SK-N-SH treated with all-trans-retinoic acid at 6 μM for 48 hours (cell line): ENCODE measurements at regions not wholly inside any gene's neighbourhood (a gene's known extent, or its start where the extent isn't known, plus 50 kb on each side); places are given as distances from the start of the nearest gene placed in this dataset.

Experiments
- ATAC-seq: fragments of 200-7000 bp; cut with Tn5 transposase; 3 replicates; pipeline ENCODE4 v1.9.1; 2020; ENCODE audit warnings: mild to moderate bottlenecking, moderate library complexity
- ARNTL ChIP-seq: fragments of 450-650 bp; formaldehyde crosslinking; IDR thresholded peaks from 2 replicates; pipeline ENCODE4 v1.5.0; 2020; ENCODE audit warnings: low read depth, mild to moderate bottlenecking, moderate library complexity, borderline replicate concordance
- CREB5 ChIP-seq: fragments of 250-450 bp; sonication (Bioruptor Pico); IDR thresholded peaks from 2 replicates; pipeline ENCODE4 v1.5.1; 2020; ENCODE audit warnings: low read depth, mild to moderate bottlenecking, moderate library complexity
- CSDC2 ChIP-seq: fragments of 250-450 bp; sonication (Bioruptor Pico); IDR thresholded peaks from 2 replicates; pipeline ENCODE4 v1.5.0; 2020; ENCODE audit warnings: mild to moderate bottlenecking, moderate library complexity
- CSRNP3 ChIP-seq: fragments of 250-450 bp; sonication (Bioruptor Pico); IDR thresholded peaks from 2 replicates; pipeline ENCODE4 v1.5.1; 2021; ENCODE audit warnings: mild to moderate bottlenecking, moderate library complexity
- ESRRG ChIP-seq: fragments of 250-450 bp; sonication (Bioruptor Pico); IDR thresholded peaks from 2 replicates; pipeline ENCODE4 v1.6.1; 2021; ENCODE audit warnings: mild to moderate bottlenecking
- GLIS3 ChIP-seq: fragments of 250-450 bp; sonication (Bioruptor Pico); IDR thresholded peaks from 2 replicates; pipeline ENCODE4 v1.5.0; 2020; ENCODE audit warnings: mild to moderate bottlenecking, moderate library complexity
- ISL1 ChIP-seq: fragments of 250-450 bp; sonication (Bioruptor Pico); IDR thresholded peaks from 2 replicates; pipeline ENCODE4 v2.1.2; 2022; ENCODE audit warnings: mild to moderate bottlenecking, moderate library complexity
- OSR1 ChIP-seq: fragments of 250-450 bp; sonication (Bioruptor Pico); IDR thresholded peaks from 2 replicates; pipeline ENCODE4 v1.8.0; 2022; ENCODE audit warnings: moderate library complexity, mild to moderate bottlenecking, inconsistent platforms
- PATZ1 ChIP-seq: fragments of 250-450 bp; sonication (Bioruptor Pico); IDR thresholded peaks from 2 replicates; pipeline ENCODE4 v1.8.0; 2020; ENCODE audit warnings: mild to moderate bottlenecking, moderate library complexity, borderline replicate concordance
- RARB ChIP-seq: fragments of 250-450 bp; sonication (Bioruptor Pico); IDR thresholded peaks from 2 replicates; pipeline ENCODE4 v1.8.0; 2021; ENCODE audit warnings: mild to moderate bottlenecking, moderate library complexity
- SNAI2 ChIP-seq: fragments of 250-450 bp; sonication (Bioruptor Pico); IDR thresholded peaks from 2 replicates; pipeline ENCODE4 v1.5.0; 2020; ENCODE audit warnings: mild to moderate bottlenecking, moderate library complexity
- TCF4 ChIP-seq: fragments of 250-450 bp; sonication (Bioruptor Pico); IDR thresholded peaks from 2 replicates; pipeline ENCODE4 v1.8.0; 2021; ENCODE audit warnings: mild to moderate bottlenecking, moderate library complexity, borderline replicate concordance
- TOX ChIP-seq: fragments of 250-450 bp; sonication (Bioruptor Pico); IDR thresholded peaks from 2 replicates; pipeline ENCODE4 v1.8.0; 2021; ENCODE audit warnings: mild to moderate bottlenecking, moderate library complexity, borderline replicate concordance
- ZFP3 ChIP-seq: fragments of 250-450 bp; sonication (Bioruptor Pico); IDR thresholded peaks from 2 replicates; pipeline ENCODE4 v1.5.0; 2020; ENCODE audit warnings: mild to moderate bottlenecking, moderate library complexity
- ZFP30 ChIP-seq: fragments of 450-650 bp; formaldehyde crosslinking; IDR thresholded peaks from 2 replicates; pipeline ENCODE4 v1.5.0; 2022; ENCODE audit warnings: mild to moderate bottlenecking, moderate library complexity
- ZNF565 ChIP-seq: fragments of 450-650 bp; formaldehyde crosslinking; conservative IDR thresholded peaks from 2 replicates; pipeline ENCODE4 v1.5.0; 2020; ENCODE audit warnings: low read depth, mild to moderate bottlenecking, moderate library complexity
- ZNF70 ChIP-seq: fragments of 450-650 bp; formaldehyde crosslinking; IDR thresholded peaks from 2 replicates; pipeline ENCODE4 v1.5.0; 2020; ENCODE audit warnings: mild to moderate bottlenecking, moderate library complexity
- ZNF8 ChIP-seq: fragments of 450-650 bp; formaldehyde crosslinking; IDR thresholded peaks from 2 replicates; pipeline ENCODE4 v1.5.0; 2020; ENCODE audit warnings: mild to moderate bottlenecking, moderate library complexity
- TF ChIP-seq, protein P1 (sequence below): fragments of 250-450 bp; sonication (Bioruptor Pico); IDR thresholded peaks from 2 replicates; pipeline ENCODE4 v1.8.0; 2021; ENCODE audit warnings: low read depth, mild to moderate bottlenecking, moderate library complexity, borderline replicate concordance

GRCh38 chr18:10247742-10248082, 206.7 kb upstream of the APCDD1 start:
- no peak for ATAC-seq

DNA sequence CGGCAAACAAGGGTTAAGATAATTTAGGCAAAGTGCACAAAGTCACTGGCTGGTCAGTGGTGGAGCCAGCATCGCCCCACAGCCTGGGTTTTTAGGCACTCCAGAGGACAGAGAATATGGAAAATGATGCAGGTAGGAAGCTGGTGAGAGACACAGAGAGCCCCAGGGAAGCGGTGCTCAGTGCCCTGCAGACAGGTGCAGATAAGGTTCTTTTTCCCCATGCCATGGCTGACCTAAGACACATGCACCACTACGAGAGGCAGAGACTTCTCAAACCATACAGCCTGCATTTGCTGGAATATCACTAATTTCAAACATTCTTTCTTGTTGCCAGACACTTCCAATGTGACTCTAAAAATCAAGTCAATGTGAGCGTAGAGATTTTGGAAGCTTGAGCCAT, 205.7 kb upstream of the APCDD1 start:
- ATAC-seq, result no peak
- TF ChIP-seq TOX (CRISPR knock-in tag) (no peak), CSDC2 (CRISPR knock-in tag) (no peak), ISL1 (CRISPR knock-in tag) (no peak), ZNF70 (CRISPR knock-in tag) (no peak), ZFP3 (no peak)

More at GRCh38 chr18:10247742-10248082, 206.7 kb upstream of the APCDD1 start:
- TF ChIP-seq PATZ1 (no peak), RARB (no peak), ZFP3 (no peak), ZNF70 (CRISPR knock-in tag) (no peak), ZFP30 (CRISPR knock-in tag) (no peak), ZNF565 (no peak), OSR1 (CRISPR knock-in tag) (no peak), ZNF8 (CRISPR knock-in tag) (no peak), CREB5 (CRISPR knock-in tag) (no peak), TOX (CRISPR knock-in tag) (no peak), GLIS3 (no peak), TCF4 (no peak), ISL1 (CRISPR knock-in tag) (no peak)
- TF ChIP-seq, protein P1, sequence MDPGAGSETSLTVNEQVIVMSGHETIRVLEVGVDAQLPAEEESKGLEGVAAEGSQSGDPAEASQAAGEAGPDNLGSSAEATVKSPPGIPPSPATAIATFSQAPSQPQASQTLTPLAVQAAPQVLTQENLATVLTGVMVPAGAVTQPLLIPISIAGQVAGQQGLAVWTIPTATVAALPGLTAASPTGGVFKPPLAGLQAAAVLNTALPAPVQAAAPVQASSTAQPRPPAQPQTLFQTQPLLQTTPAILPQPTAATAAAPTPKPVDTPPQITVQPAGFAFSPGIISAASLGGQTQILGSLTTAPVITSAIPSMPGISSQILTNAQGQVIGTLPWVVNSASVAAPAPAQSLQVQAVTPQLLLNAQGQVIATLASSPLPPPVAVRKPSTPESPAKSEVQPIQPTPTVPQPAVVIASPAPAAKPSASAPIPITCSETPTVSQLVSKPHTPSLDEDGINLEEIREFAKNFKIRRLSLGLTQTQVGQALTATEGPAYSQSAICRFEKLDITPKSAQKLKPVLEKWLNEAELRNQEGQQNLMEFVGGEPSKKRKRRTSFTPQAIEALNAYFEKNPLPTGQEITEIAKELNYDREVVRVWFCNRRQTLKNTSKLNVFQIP (CRISPR knock-in tag), result no peak
- TF ChIP-seq, all 23 proteins: peak for 0

- TF ChIP-seq ESRRG (CRISPR knock-in tag), result no peak
- TF ChIP-seq, all 23 proteins: peak for 0
- peak; percentile 26; the same call in 1 of the 3 replicates for ATAC-seq
Observed at GRCh38 chr18:10249270-10249669, 205.2 kb upstream of the APCDD1 start.

- ATAC-seq, result no peak
- no peak for TF ChIP-seq ARNTL (CRISPR knock-in tag)
- no peak for TF ChIP-seq TCF4
- no peak for TF ChIP-seq PATZ1
- no peak for TF ChIP-seq SNAI2 (CRISPR knock-in tag)
- no peak for TF ChIP-seq TOX (CRISPR knock-in tag)
- no peak for TF ChIP-seq CREB5 (CRISPR knock-in tag)
- TF ChIP-seq CSDC2 (CRISPR knock-in tag), result no peak
- no peak for TF ChIP-seq CSRNP3
- TF ChIP-seq, protein P1 (CRISPR knock-in tag), result no peak
Observed at GRCh38 chr18:10249801-10250200, 204.6 kb upstream of the APCDD1 start.
